Astrocyte of the spinal cord (primary cell): ENCODE measurements at regions not wholly inside any gene's neighbourhood (a gene's known extent, or its start where the extent isn't known, plus 50 kb on each side); places are given as distances from the start of the nearest gene placed in this dataset.
A peak's percentile ranks its signal among the peaks of the same experiment; 100 is the strongest.
"Not testable (repeated sequence)": the region's sequence is repeated elsewhere in the genome, so short reads cannot be mapped to it uniquely, and the experiment has no call there.

ENCODE experiments used
- DNase-seq: peaks from one replicate; pipeline ENCODE4 v3.0.0; 2011; ENCODE audit warnings: low read depth, low spot score
- H3K4me3 ChIP-seq: 2 replicates; pipeline ENCODE4 v1.5.1; 2011; ENCODE audit warnings: low read depth, mild to moderate bottlenecking, low read length, moderate library complexity
- CTCF ChIP-seq: IDR thresholded peaks from 2 replicates; pipeline ENCODE4 v1.5.1; 2012; ENCODE audit warnings: low read depth, mild to moderate bottlenecking, low read length, inconsistent platforms
- in situ Hi-C: cut with HindIII; loops from 2 replicates; pipeline ENCODE4 v1.10.0; 2017; ENCODE audit warnings: low sequenced_read_pairs

- no peak for TF ChIP-seq CTCF
- H3K4me3 ChIP-seq: no peak overlapping the region
- in situ Hi-C loops: no loop called here
- no peak for DNase-seq
Observed at GRCh38 chr6:144364782-144365181, 79.6 kb downstream of the UTRN start.

GRCh38 chr6:144365271-144365670, 80.1 kb downstream of the UTRN start:
- no peak overlapping the region for H3K4me3 ChIP-seq
- DNase-seq: no peak
- in situ Hi-C loops: no loop called here
- TF ChIP-seq CTCF: no peak

- not testable (repeated sequence) for DNase-seq
Observed at GRCh38 chr6:144369696-144370095, 84.6 kb downstream of the UTRN start.

GRCh38 chr6:144372116-144372515, 87.0 kb downstream of the UTRN start:
- no peak for TF ChIP-seq CTCF

More at GRCh38 chr6:144369696-144370095, 84.6 kb downstream of the UTRN start:
- in situ Hi-C loops, H3K4me3 ChIP-seq: not testable (repeated sequence)

GRCh38 chr6:144372611-144373594, 87.8 kb downstream of the UTRN start:
- DNase-seq: no peak
- no peak overlapping the region for H3K4me3 ChIP-seq
- in situ Hi-C loops: no loop called here
- no peak for TF ChIP-seq CTCF

More at GRCh38 chr6:144372116-144372515, 87.0 kb downstream of the UTRN start:
- in situ Hi-C loops: no loop called here
- no peak for DNase-seq
- no peak overlapping the region for H3K4me3 ChIP-seq

- DNase-seq, H3K4me3 ChIP-seq, in situ Hi-C loops: not testable (repeated sequence)
Observed at GRCh38 chr6:144374525-144374924, 89.4 kb downstream of the UTRN start.

GRCh38 chr6:144377586-144378210, 92.6 kb downstream of the UTRN start:
- no peak overlapping the region for H3K4me3 ChIP-seq
- in situ Hi-C loops: no loop called here
- TF ChIP-seq CTCF: no peak
- peak; percentile 81 for DNase-seq
